ENCODE measurements at regions not wholly inside any gene's neighbourhood (a gene's known extent, or its start where the extent isn't known, plus 50 kb on each side); places are given as distances from the start of the nearest gene placed in this dataset.

- TF ChIP-seq SUZ12 (IDR thresholded peaks at IDR 0.05; ENCODE audit: extremely low read depth, insufficient read depth, insufficient read length) (no peak), ZNF274 (IDR thresholded peaks at IDR 0.05; ENCODE audit: low read depth, low read length) (no peak)
Observed at GRCh38 chr7:66418537-66418936, 210.1 kb upstream of the KCTD7 start.
